ENCODE measurements at regions not wholly inside any gene's neighbourhood (a gene's known extent, or its start where the extent isn't known, plus 50 kb on each side); places are given as distances from the start of the nearest gene placed in this dataset.

- H3K27ac ChIP-seq (ENCODE audit: control insufficient read depth, insufficient read depth), result no peak overlapping the region
- no TSS peak for BruUV-seq (replicated peaks)
- no peaks in the 10 kb centered on the region for H3K79me2 ChIP-seq (ENCODE audit: control insufficient read depth, insufficient read depth, low read length)
- no peak overlapping the region for H3K4me3 ChIP-seq
- H3K36me3 ChIP-seq (ENCODE audit: control insufficient read depth in 2 of 2, insufficient read depth in 2 of 2, low read length in 1 of 2), result no peaks in the 10 kb centered on the region
- ChIA-PET CTCF (interaction anchor here (0.5 kb wide), 1 partner anchor 207 kb away, joined by 3 read pairs; no protein-coding TSS in a partner anchor), RAD21 (ENCODE audit: unreplicated experiment) (no interaction called here), SMC1A (ENCODE audit: uncharacterized antibody, unreplicated experiment) (no interaction called here), POLR2A (no interaction called here)
- DNase-seq (ENCODE audit: low read depth, low spot score) (no peak), ATAC-seq (no peak), FAIRE-seq (no peak)
- WGBS (ENCODE audit: insufficient coverage, insufficient replicate concordance, low lambda C conversion rate, missing lambda C conversion rate), result 35% methylated on average over 4 of the region's 4 CpGs
- intact Hi-C loops (cut with micrococcal nuclease; ENCODE audit: unreplicated experiment) (loop anchor here (5.0 kb wide), 3 partner anchors 148 to 462 kb away; no protein-coding TSS in a partner anchor), in situ Hi-C loops (cut with MboI) (no loop called here)
- no peak overlapping the region for H3K4me2 ChIP-seq (ENCODE audit: control insufficient read depth, insufficient read depth)
- H4K20me1 ChIP-seq (ENCODE audit: control insufficient read depth, insufficient read depth), result no peaks in the 10 kb centered on the region
- H3K4me1 ChIP-seq (ENCODE audit: control insufficient read depth, insufficient read depth, low read length), result peaks cover 10% of the 10 kb centered on the region
- no peak overlapping the region for H2AFZ ChIP-seq (ENCODE audit: control insufficient read depth, low read depth, low read length)
- TF ChIP-seq E2F8 (IDR thresholded peaks at IDR 0.05; ENCODE audit: low read depth, partially characterized antibody) (no peak), FOXM1 (IDR thresholded peaks at IDR 0.05; ENCODE audit: low read depth, low read length) (no peak), TAF1 (IDR thresholded peaks at IDR 0.05; ENCODE audit: borderline replicate concordance, low read depth, low read length) (no peak), DPF2 (IDR thresholded peaks at IDR 0.05) (no peak), YBX1 (IDR thresholded peaks at IDR 0.05) (no peak), CBX5 (IDR thresholded peaks at IDR 0.05; ENCODE audit: low read depth) (no peak), GABPA (IDR thresholded peaks at IDR 0.05; ENCODE audit: low read depth) (no peak), JUND (IDR thresholded peaks at IDR 0.05; ENCODE audit: low read depth, low read length) (no peak), E4F1 (IDR thresholded peaks at IDR 0.05; ENCODE audit: borderline replicate concordance, partially characterized antibody) (no peak), NKRF (conservative IDR thresholded peaks at IDR 0.05) (no peak), BACH1 (IDR thresholded peaks at IDR 0.05; ENCODE audit: borderline replicate concordance) (no peak), RELB (IDR thresholded peaks at IDR 0.05; ENCODE audit: low read depth) (no peak)
- no peaks in the 10 kb centered on the region for H3K27me3 ChIP-seq (replicated peaks in 1 of 2; ENCODE audit: control insufficient read depth in 2 of 2, insufficient read depth in 2 of 2, low read length in 1 of 2)
- no peaks in the 10 kb centered on the region for H3K9me3 ChIP-seq (replicated peaks; ENCODE audit: control insufficient read depth, insufficient read depth, low read length)
- H3K9ac ChIP-seq (ENCODE audit: control insufficient read depth, insufficient read depth, low read length), result no peak overlapping the region
Observed at GRCh38 chr1:219664310-219665029, 51.6 kb upstream of the ZC3H11B start.

Measured in GM12878 (cell line).